A673 (cell line): ENCODE measurements at regions not wholly inside any gene's neighbourhood (a gene's known extent, or its start where the extent isn't known, plus 50 kb on each side); places are given as distances from the start of the nearest gene placed in this dataset.

Experiments
- BruUV-seq: library from RNA; stranded (reverse); fragments of 400-500 nt; replicated peaks from 2 replicates; lab custom pipeline; 2021; lab: Mats Ljungman, UMichigan
- CTCF ChIA-PET: fragments of 300-600 bp; sonication (Branson Sonifier 250); formaldehyde crosslinking; loops from one replicate; lab custom pipeline; 2022; ENCODE audit warnings: antibody characterized with exemption; lab: Charles Lee
- POLR2A ChIA-PET: fragments of 300-600 bp; sonication (Branson Sonifier 250); formaldehyde crosslinking; loops from one replicate; lab custom pipeline; 2022; ENCODE audit warnings: antibody characterized with exemption; ENCODE audit not compliant: low non-redundant PET; lab: Charles Lee
- DNase-seq: peaks from one replicate; pipeline ENCODE4 v3.0.0-alpha.2; 2015; ENCODE audit warnings: low spot score
- H3K27ac ChIP-seq: fragments of 200-600 bp; sonication (generic); 2 replicates; pipeline ENCODE4 v1.5.1; 2016; ENCODE audit warnings: mixed run types, low read depth, mild to moderate bottlenecking, mixed read lengths, antibody characterized with exemption, low read length; ENCODE audit not compliant: poor library complexity, severe bottlenecking
- H3K27me3 ChIP-seq: fragments of 200-600 bp; sonication (generic); replicated peaks from 2 replicates; pipeline ENCODE4 v1.6.1; 2017; ENCODE audit warnings: mixed run types, low read depth, mild to moderate bottlenecking, mixed read lengths, antibody characterized with exemption, low read length; ENCODE audit not compliant: insufficient read depth, poor library complexity
- H3K36me3 ChIP-seq: fragments of 200-600 bp; sonication (generic); 2 replicates; pipeline ENCODE4 v1.6.1; 2016; ENCODE audit warnings: mixed run types, mild to moderate bottlenecking, mixed read lengths, antibody characterized with exemption, low read length; ENCODE audit not compliant: insufficient read depth, poor library complexity, severe bottlenecking
- H3K4me1 ChIP-seq: fragments of 200-600 bp; sonication (generic); 2 replicates; pipeline ENCODE4 v1.6.1; 2017; ENCODE audit warnings: mixed run types, mild to moderate bottlenecking, mixed read lengths, antibody characterized with exemption, low read length; ENCODE audit not compliant: insufficient read depth, poor library complexity, severe bottlenecking
- H3K4me3 ChIP-seq: fragments of 200-600 bp; sonication (generic); 2 replicates; pipeline ENCODE4 v1.5.1; 2016; ENCODE audit warnings: low read depth, mixed run types, mild to moderate bottlenecking, mixed read lengths, low read length; ENCODE audit not compliant: poor library complexity, severe bottlenecking
- H3K9me3 ChIP-seq: fragments of 200-600 bp; sonication (generic); 2 replicates; pipeline ENCODE4 v1.6.1; 2016; ENCODE audit warnings: mixed run types, low read depth, mild to moderate bottlenecking, mixed read lengths, antibody characterized with exemption, low read length; ENCODE audit not compliant: poor library complexity, severe bottlenecking
- EZH2 ChIP-seq: fragments of 200-600 bp; sonication (generic); IDR thresholded peaks from 2 replicates; pipeline ENCODE4 v1.6.1; 2017; ENCODE audit warnings: borderline replicate concordance, low read depth, mild to moderate bottlenecking, mixed read lengths, antibody characterized with exemption, low read length; ENCODE audit not compliant: poor library complexity, severe bottlenecking
- intact Hi-C: fragments of 100-400 bp; cut with micrococcal nuclease; formaldehyde crosslinking; loops from one replicate; pipeline ENCODE4 v1.10.0; 2022; ENCODE audit not compliant: unreplicated experiment
- TF ChIP-seq, protein P1 (sequence below): fragments of 300-800, 200-600 bp; sonication (generic); conservative IDR thresholded peaks from 2 replicates; pipeline ENCODE4 v1.5.1; 2017; ENCODE audit warnings: low read depth, mild to moderate bottlenecking, antibody characterized with exemption, low read length, moderate library complexity, mixed read lengths

DNA sequence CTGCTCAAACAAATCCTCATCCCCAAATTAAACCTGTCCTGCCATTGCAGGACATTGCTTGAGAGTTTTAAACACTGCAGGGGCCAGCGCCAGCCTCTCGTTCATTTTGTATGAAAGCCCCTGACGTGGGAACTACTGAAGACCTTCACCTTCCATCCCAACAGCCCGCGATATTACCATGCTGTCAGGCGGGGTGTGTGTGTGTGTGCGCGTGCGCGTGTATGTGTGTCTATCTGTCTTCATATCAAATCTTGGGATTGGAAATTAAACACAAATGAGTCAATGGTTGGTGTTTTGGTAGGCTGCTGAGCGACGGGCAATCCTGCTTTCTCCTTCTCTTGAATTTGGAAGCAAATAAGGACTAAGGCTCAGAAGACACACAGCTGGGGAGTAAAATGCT is 776.9 kb downstream of the TBC1D22A start:
- intact Hi-C loops = no loop called here
- no TSS peak for BruUV-seq
- Histone ChIP-seq H3K27ac (no peak overlapping the region), H3K9me3 (no peaks in the 10 kb centered on the region), H3K27me3 (no peaks in the 10 kb centered on the region), H3K36me3 (no peaks in the 10 kb centered on the region), H3K4me3 (no peak overlapping the region), H3K4me1 (no peaks in the 10 kb centered on the region)
- DNase-seq = no peak
- CTCF ChIA-PET = no interaction called here
- no peak for TF ChIP-seq EZH2
- TF ChIP-seq, protein P1, sequence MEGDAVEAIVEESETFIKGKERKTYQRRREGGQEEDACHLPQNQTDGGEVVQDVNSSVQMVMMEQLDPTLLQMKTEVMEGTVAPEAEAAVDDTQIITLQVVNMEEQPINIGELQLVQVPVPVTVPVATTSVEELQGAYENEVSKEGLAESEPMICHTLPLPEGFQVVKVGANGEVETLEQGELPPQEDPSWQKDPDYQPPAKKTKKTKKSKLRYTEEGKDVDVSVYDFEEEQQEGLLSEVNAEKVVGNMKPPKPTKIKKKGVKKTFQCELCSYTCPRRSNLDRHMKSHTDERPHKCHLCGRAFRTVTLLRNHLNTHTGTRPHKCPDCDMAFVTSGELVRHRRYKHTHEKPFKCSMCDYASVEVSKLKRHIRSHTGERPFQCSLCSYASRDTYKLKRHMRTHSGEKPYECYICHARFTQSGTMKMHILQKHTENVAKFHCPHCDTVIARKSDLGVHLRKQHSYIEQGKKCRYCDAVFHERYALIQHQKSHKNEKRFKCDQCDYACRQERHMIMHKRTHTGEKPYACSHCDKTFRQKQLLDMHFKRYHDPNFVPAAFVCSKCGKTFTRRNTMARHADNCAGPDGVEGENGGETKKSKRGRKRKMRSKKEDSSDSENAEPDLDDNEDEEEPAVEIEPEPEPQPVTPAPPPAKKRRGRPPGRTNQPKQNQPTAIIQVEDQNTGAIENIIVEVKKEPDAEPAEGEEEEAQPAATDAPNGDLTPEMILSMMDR = no peak
- POLR2A ChIA-PET = no interaction called here

DNA sequence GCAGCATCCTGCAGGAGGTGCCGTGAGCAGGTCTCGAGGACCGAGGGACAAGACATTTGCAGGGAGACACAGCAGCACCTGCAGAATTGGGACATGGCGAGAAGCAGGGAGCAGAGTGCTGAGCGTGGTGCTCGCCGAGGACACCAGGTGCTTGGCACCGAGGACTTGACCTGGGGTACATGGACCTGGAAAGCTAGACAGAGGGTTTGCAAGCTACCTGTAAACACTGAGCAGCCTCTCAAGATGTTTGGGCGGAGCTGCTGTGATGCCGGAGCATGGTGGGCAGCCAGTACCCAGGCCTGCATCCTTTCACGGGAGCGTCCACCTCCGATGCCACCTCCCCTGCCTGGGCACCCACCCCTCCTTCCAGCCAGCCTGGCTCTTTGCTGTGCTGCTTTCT is 773.2 kb downstream of the TBC1D22A start:
- POLR2A ChIA-PET = no interaction called here
- CTCF ChIA-PET = no interaction called here
- Histone ChIP-seq H3K4me3 (no peak overlapping the region), H3K9me3 (no peaks in the 10 kb centered on the region), H3K4me1 (no peaks in the 10 kb centered on the region), H3K27me3 (no peaks in the 10 kb centered on the region), H3K27ac (no peak overlapping the region), H3K36me3 (no peaks in the 10 kb centered on the region)
- no TSS peak for BruUV-seq
- TF ChIP-seq, protein P1 = no peak
- no peak for TF ChIP-seq EZH2
- DNase-seq = no peak
- intact Hi-C loops = no loop called here

DNA sequence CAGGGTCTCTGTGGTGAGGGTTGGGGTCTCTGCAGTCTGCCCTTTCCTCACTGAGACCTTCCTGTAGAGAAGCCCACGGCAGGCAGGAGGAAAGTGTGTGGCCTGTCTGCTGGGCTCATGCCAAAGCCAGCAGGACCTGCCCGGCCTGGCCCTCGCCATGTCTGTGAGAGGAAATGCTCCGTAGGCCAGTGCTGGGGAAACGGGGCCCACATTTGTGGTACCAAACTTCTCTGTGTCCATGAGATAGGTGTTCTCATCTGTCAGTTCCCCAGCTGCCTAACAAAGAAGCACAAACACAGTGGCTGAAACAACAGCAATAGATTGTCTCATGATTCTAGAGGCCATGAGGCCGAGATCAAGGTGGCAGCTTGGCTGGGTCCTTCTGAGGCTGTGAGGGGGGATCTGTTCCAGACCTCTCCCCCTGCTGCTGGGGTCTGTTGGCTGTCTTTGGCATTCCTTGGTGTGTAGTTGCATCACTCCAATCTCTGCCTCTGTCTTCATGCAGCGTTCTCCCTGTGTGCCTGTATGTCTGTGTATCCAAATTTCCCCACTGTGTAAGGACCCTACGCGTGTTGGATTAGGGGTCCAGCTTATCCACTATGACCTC is 772.5 kb downstream of the TBC1D22A start:
- intact Hi-C loops = no loop called here
- POLR2A ChIA-PET = no interaction called here
- H3K27me3 ChIP-seq = no peaks in the 10 kb centered on the region
- no peak overlapping the region for H3K4me3 ChIP-seq
- no peak overlapping the region for H3K27ac ChIP-seq
- H3K36me3 ChIP-seq = no peaks in the 10 kb centered on the region
- DNase-seq = no peak
- H3K4me1 ChIP-seq = no peaks in the 10 kb centered on the region
- CTCF ChIA-PET = no interaction called here
- H3K9me3 ChIP-seq = no peaks in the 10 kb centered on the region
- TF ChIP-seq EZH2 = no peak
- TF ChIP-seq, protein P1 = no peak
- no TSS peak for BruUV-seq
